GM12873 (cell line): ENCODE measurements at regions not wholly inside any gene's neighbourhood (a gene's known extent, or its start where the extent isn't known, plus 50 kb on each side); places are given as distances from the start of the nearest gene placed in this dataset.

Experiments
- CTCF ChIP-seq: IDR thresholded peaks from 2 replicates; pipeline ENCODE4 v1.5.1; 2012; ENCODE audit warnings: low read depth, mild to moderate bottlenecking, moderate library complexity, low read length, control low read depth; ENCODE audit not compliant: insufficient read depth; ENCODE audit errors: missing control alignments

- no peak for TF ChIP-seq CTCF
These were observed 81.7 kb upstream of the FGFR2 start for GRCh38 chr10:121679916-121680315.

- no peak for TF ChIP-seq CTCF
These were observed 80.5 kb upstream of the FGFR2 start for GRCh38 chr10:121678631-121679174.

- no peak for TF ChIP-seq CTCF
These were observed 79.6 kb upstream of the FGFR2 start for GRCh38 chr10:121677880-121678279.

- no peak for TF ChIP-seq CTCF
These were observed 77.1 kb upstream of the FGFR2 start for GRCh38 chr10:121675344-121675743.

- no peak for TF ChIP-seq CTCF
These were observed 76.6 kb upstream of the FGFR2 start for GRCh38 chr10:121674885-121675284.

GRCh38 chr10:121672733-121673132 is 74.5 kb upstream of the FGFR2 start:
- no peak for TF ChIP-seq CTCF

- TF ChIP-seq CTCF: no peak
These were observed 70.8 kb upstream of the FGFR2 start for GRCh38 chr10:121669028-121669374.
